Endothelial cell of umbilical vein (primary cell): ENCODE measurements at regions not wholly inside any gene's neighbourhood (a gene's known extent, or its start where the extent isn't known, plus 50 kb on each side); places are given as distances from the start of the nearest gene placed in this dataset.
A peak's percentile ranks its signal among the peaks of the same experiment; 100 is the strongest.

Source experiments
- BruUV-seq: library from RNA; stranded (reverse); fragments of 400-500 nt; replicated peaks from 2 replicates; lab custom pipeline; 2021; lab: Mats Ljungman, UMichigan
- CTCF ChIA-PET: fragments of 300-600, 350-600 bp; sonication (Branson Sonifier 250); formaldehyde crosslinking; loops from one replicate; lab custom pipeline; 2021; ENCODE audit warnings: antibody characterized with exemption, inconsistent platforms; lab: Charles Lee
- POLR2A ChIA-PET: fragments of 300-600, 350-600 bp; sonication (Branson Sonifier 250); formaldehyde crosslinking; loops from one replicate; lab custom pipeline; 2021; ENCODE audit warnings: antibody characterized with exemption, inconsistent platforms; lab: Charles Lee
- DNase-seq: peaks from one replicate; pipeline ENCODE4 v3.0.0-alpha.2; 2011; ENCODE audit warnings: low read depth, low spot score
- FAIRE-seq: peaks from 2 replicates; lab custom pipeline; 2011; peaks lifted over from hg19 to GRCh38; lab: Jason Lieb, UNC
- H2AFZ ChIP-seq: 2 replicates; pipeline ENCODE4 v1.6.0; 2012; ENCODE audit warnings: low read depth, low read length, control low read depth, inconsistent platforms
- H3K27ac ChIP-seq: 2 replicates; pipeline ENCODE4 v1.5.1; 2011; ENCODE audit warnings: low read depth, mild to moderate bottlenecking, control low read depth, low read length, moderate library complexity; ENCODE audit not compliant: insufficient read depth
- H3K27me3 ChIP-seq, 2 experiments: 2 replicates each; pipeline versions ENCODE4 v1.6.0 to v1.6.1; 2011; ENCODE audit warnings: low read length in 2 of 2, mixed read lengths in 1 of 2; ENCODE audit not compliant: control insufficient read depth in 2 of 2, insufficient read depth in 2 of 2
- H3K36me3 ChIP-seq, 2 experiments: 2 replicates in 1 of 2; 3 replicates in 1 of 2; pipeline ENCODE4 v1.5.1; 2011; ENCODE audit warnings: low read length in 2 of 2, mild to moderate bottlenecking in 1 of 2, moderate library complexity in 1 of 2; ENCODE audit not compliant: control insufficient read depth in 2 of 2, insufficient read depth in 2 of 2; ENCODE audit errors: extremely low read depth in 1 of 2
- H3K4me1 ChIP-seq: 3 replicates; pipeline ENCODE4 v1.5.1; 2011; ENCODE audit warnings: mild to moderate bottlenecking, low read length; ENCODE audit not compliant: control insufficient read depth, insufficient read depth; ENCODE audit errors: extremely low read depth
- H3K4me2 ChIP-seq: 2 replicates; pipeline ENCODE4 v1.6.1; 2011; ENCODE audit warnings: low read length, control low read depth, mixed read lengths; ENCODE audit not compliant: insufficient read depth
- H3K4me3 ChIP-seq, 3 experiments: fragments of 200-600 bp in 1 of 3; sonication (generic), shearing (Covaris generic) in 1 of 3; replicated peaks in 1 of 3; 2 replicates each; pipeline ENCODE4 v1.5.1; 2011 to 2016; ENCODE audit warnings: control low read depth in 3 of 3, low read length in 3 of 3, mild to moderate bottlenecking in 2 of 3, inconsistent platforms in 1 of 3, low read depth in 1 of 3, moderate library complexity in 1 of 3; ENCODE audit not compliant: insufficient read depth in 1 of 3
- H3K79me2 ChIP-seq: 2 replicates; pipeline ENCODE4 v1.6.0; 2012; ENCODE audit warnings: low read length, inconsistent platforms; ENCODE audit not compliant: control insufficient read depth, insufficient read depth
- H3K9ac ChIP-seq: replicated peaks from 2 replicates; pipeline ENCODE3; 2011; ENCODE audit warnings: low read length, control low read depth; ENCODE audit not compliant: insufficient read depth; ENCODE audit errors: extremely low read depth
- H3K9me1 ChIP-seq: replicated peaks from 3 replicates; pipeline ENCODE4 v1.6.0; 2011; ENCODE audit warnings: mild to moderate bottlenecking, low read length; ENCODE audit not compliant: control insufficient read depth, insufficient read depth; ENCODE audit errors: extremely low read depth
- H3K9me3 ChIP-seq: replicated peaks from 2 replicates; pipeline ENCODE4 v1.5.1; 2012; ENCODE audit warnings: low read length, inconsistent platforms; ENCODE audit not compliant: control insufficient read depth, insufficient read depth
- H4K20me1 ChIP-seq: replicated peaks from 2 replicates; pipeline ENCODE3; 2011; ENCODE audit warnings: mild to moderate bottlenecking, low read length; ENCODE audit not compliant: control insufficient read depth, insufficient read depth; ENCODE audit errors: extremely low read depth
- EZH2 ChIP-seq: IDR thresholded peaks from 2 replicates; pipeline ENCODE4 v1.6.1; 2012; ENCODE audit warnings: borderline replicate concordance, low read depth, mild to moderate bottlenecking, moderate library complexity, low read length, inconsistent platforms; ENCODE audit not compliant: severe bottlenecking
- FOS ChIP-seq: IDR thresholded peaks from 2 replicates; pipeline ENCODE4 v1.6.1; 2011; ENCODE audit warnings: mild to moderate bottlenecking, low read length, moderate library complexity, borderline replicate concordance; ENCODE audit not compliant: insufficient read depth
- GATA2 ChIP-seq: IDR thresholded peaks from 2 replicates; pipeline ENCODE4 v1.7.0; 2011; ENCODE audit warnings: low read depth, mild to moderate bottlenecking, moderate library complexity, mixed read lengths, low read length; ENCODE audit not compliant: insufficient read length, insufficient read depth
- JUN ChIP-seq: IDR thresholded peaks from 2 replicates; pipeline ENCODE4 v1.6.1; 2011; ENCODE audit warnings: borderline replicate concordance, low read depth; ENCODE audit not compliant: insufficient read length, insufficient read depth
- MYC ChIP-seq: IDR thresholded peaks from one replicate; pipeline ENCODE4 v1.6.1; 2011; ENCODE audit warnings: mild to moderate bottlenecking, low read depth, low read length
- POLR2A ChIP-seq: IDR thresholded peaks from 2 replicates; pipeline ENCODE4 v1.6.1; 2012; ENCODE audit warnings: low read depth, mild to moderate bottlenecking, control low read depth, low read length
- POLR2AphosphoS5 ChIP-seq: IDR thresholded peaks from 2 replicates; pipeline ENCODE4 v1.6.1; 2012; ENCODE audit warnings: low read depth, mild to moderate bottlenecking, control low read depth, low read length, moderate library complexity; ENCODE audit not compliant: insufficient read depth
- dilution Hi-C: fragments of 300-500 bp; cut with MboI; formaldehyde crosslinking; loops from one replicate; pipeline ENCODE4 v1.15.0; 2019; ENCODE audit warnings: low sequenced_read_pairs; ENCODE audit not compliant: extremely low pct_ligation_motif_present
- intact Hi-C: fragments of 100-400 bp; cut with micrococcal nuclease; formaldehyde crosslinking; loops from one replicate; pipeline ENCODE4 v1.10.0; 2022
- TF ChIP-seq, protein P1 (sequence below): IDR thresholded peaks from 2 replicates; pipeline ENCODE4 v1.6.1; 2011; ENCODE audit not compliant: insufficient read depth, insufficient read length
- TF ChIP-seq, protein P2 (sequence below), 2 donors: IDR thresholded peaks; 1 replicate in 1 of 2; 2 replicates in 1 of 2; pipeline ENCODE4 v1.5.1; 2011; ENCODE audit warnings: low read length in 2 of 2, mild to moderate bottlenecking in 2 of 2, moderate library complexity in 2 of 2, control low read depth in 1 of 2, inconsistent platforms in 1 of 2, low read depth in 1 of 2; ENCODE audit not compliant: insufficient read depth in 1 of 2; ENCODE audit errors: extremely low read depth in 1 of 2

GRCh38 chr2:51350100-51350499, 318.2 kb upstream of the NRXN1 start:
- Histone ChIP-seq H3K4me1 (no peaks in the 10 kb centered on the region), H3K4me2 (peak overlapping the region; percentile 79), H4K20me1 (no peaks in the 10 kb centered on the region), H3K9ac (peak overlapping the region; percentile 33), H3K79me2 (no peaks in the 10 kb centered on the region), H3K27me3 (no peaks in the 10 kb centered on the region), H3K36me3 (no peaks in the 10 kb centered on the region), H3K27ac (peak overlapping the region; percentile 78), H3K9me3 (no peaks in the 10 kb centered on the region), H3K4me3 (peak overlapping the region in 2 of 3 experiments; percentile 3 to 68), H3K9me1 (no peaks in the 10 kb centered on the region), H2AFZ (peak overlapping the region; percentile 69)
- ChIA-PET POLR2A (no interaction called here), CTCF (no interaction called here)
- TF ChIP-seq JUN (no peak), EZH2 (no peak), FOS (no peak), MYC (no peak), POLR2AphosphoS5 (no peak), POLR2A (no peak), GATA2 (no peak)
- TF ChIP-seq, protein P1, sequence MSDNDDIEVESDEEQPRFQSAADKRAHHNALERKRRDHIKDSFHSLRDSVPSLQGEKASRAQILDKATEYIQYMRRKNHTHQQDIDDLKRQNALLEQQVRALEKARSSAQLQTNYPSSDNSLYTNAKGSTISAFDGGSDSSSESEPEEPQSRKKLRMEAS = no peak
- TF ChIP-seq, protein P2, sequence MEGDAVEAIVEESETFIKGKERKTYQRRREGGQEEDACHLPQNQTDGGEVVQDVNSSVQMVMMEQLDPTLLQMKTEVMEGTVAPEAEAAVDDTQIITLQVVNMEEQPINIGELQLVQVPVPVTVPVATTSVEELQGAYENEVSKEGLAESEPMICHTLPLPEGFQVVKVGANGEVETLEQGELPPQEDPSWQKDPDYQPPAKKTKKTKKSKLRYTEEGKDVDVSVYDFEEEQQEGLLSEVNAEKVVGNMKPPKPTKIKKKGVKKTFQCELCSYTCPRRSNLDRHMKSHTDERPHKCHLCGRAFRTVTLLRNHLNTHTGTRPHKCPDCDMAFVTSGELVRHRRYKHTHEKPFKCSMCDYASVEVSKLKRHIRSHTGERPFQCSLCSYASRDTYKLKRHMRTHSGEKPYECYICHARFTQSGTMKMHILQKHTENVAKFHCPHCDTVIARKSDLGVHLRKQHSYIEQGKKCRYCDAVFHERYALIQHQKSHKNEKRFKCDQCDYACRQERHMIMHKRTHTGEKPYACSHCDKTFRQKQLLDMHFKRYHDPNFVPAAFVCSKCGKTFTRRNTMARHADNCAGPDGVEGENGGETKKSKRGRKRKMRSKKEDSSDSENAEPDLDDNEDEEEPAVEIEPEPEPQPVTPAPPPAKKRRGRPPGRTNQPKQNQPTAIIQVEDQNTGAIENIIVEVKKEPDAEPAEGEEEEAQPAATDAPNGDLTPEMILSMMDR (IDR thresholded peaks at IDR 0.05; ENCODE audit: extremely low read depth in 1 of 2, insufficient read depth in 1 of 2, low read depth in 1 of 2, low read length in 2 of 2) = no peak
- FAIRE-seq (no peak), DNase-seq (peak; percentile 56)
- no TSS peak for BruUV-seq
- intact Hi-C loops = no loop called here
- dilution Hi-C loops = no loop called here
